Ovary (tissue), 7 donors: ENCODE measurements at regions not wholly inside any gene's neighbourhood (a gene's known extent, or its start where the extent isn't known, plus 50 kb on each side); places are given as distances from the start of the nearest gene placed in this dataset.

Experiments used
- DNase-seq, 5 donors: peaks; one replicate each; pipeline ENCODE4 v3.0.0-alpha.2; 2019 to 2020
- H3K27ac ChIP-seq, 2 donors: fragments of 200-600 bp; one replicate each; pipeline versions ENCODE4 v1.5.1 to v1.8.0; 2019 to 2022
- H3K27me3 ChIP-seq: fragments of 200-600 bp; one replicate; pipeline ENCODE4 v1.8.0; 2022
- H3K36me3 ChIP-seq: fragments of 200-600 bp; sonication (generic); one replicate; pipeline ENCODE4 v1.5.1; 2019
- H3K4me1 ChIP-seq: one replicate; pipeline ENCODE4 v1.8.1; 2013; ENCODE audit warnings: mild to moderate bottlenecking, moderate library complexity; ENCODE audit not compliant: insufficient read depth
- H3K4me3 ChIP-seq: fragments of 200-600 bp; sonication (generic); one replicate; pipeline ENCODE4 v1.5.1; 2017
- H3K9me3 ChIP-seq, 2 donors: fragments of 200-600 bp in 1 of 2; sonication (generic) in 1 of 2; one replicate each; pipeline versions ENCODE4 v1.5.1 to v1.8.1; 2013 to 2019; ENCODE audit warnings: mild to moderate bottlenecking in 1 of 2, moderate library complexity in 1 of 2
- CTCF ChIP-seq, 3 donors: fragments of 450-650 bp in 2 of 3; fragments of 200-600 bp in 1 of 3; IDR thresholded peaks; one replicate each; pipeline versions ENCODE4 v1.5.1 to v1.8.0; 2016 to 2022; ENCODE audit warnings: antibody characterized with exemption in 3 of 3, mild to moderate bottlenecking in 1 of 3
- EP300 ChIP-seq: sonication (generic); formaldehyde crosslinking; IDR thresholded peaks from one replicate; pipeline ENCODE4 v1.6.1; 2017; ENCODE audit warnings: antibody characterized with exemption
- POLR2A ChIP-seq: fragments of 450-650 bp; IDR thresholded peaks from one replicate; pipeline ENCODE4 v1.6.1; 2017; ENCODE audit warnings: antibody characterized with exemption, mild to moderate bottlenecking, moderate library complexity
- WGBS, 3 donors: extraction: QIAGEN DNeasy Blood & Tissue Kit in 1 of 3; methylation state at CpG; one replicate each; pipeline versions ENCODE4 v1.1.5 to v1.1.7; 2013 to 2017; 5-methylcytosine and 5-hydroxymethylcytosine counted together
- intact Hi-C, 4 donors: fragments of 100-400 bp; cut with DNase I; formaldehyde crosslinking; loops; one replicate each; pipeline versions ENCODE4 v1.11.0 to v1.15.1; 2022 to 2023
- donor health status: DM: no; HTN: no; CAD: no; lungs with moderate emphysema.
- donor health status: DM: no; HTN: no; CAD: no.
- donor health status: Bipolar disorder and iron deficiency.
- donor health status: DM: no; HTN: no; CAD: no.
- donor health status: DM: yes; HTN: yes; CAD: no.

GRCh38 chr3:72692990-72693389 lies 155.3 kb downstream of the SHQ1 start:
- no peaks in the 10 kb centered on the region for H3K36me3 ChIP-seq
- no peaks in the 10 kb centered on the region for H3K4me1 ChIP-seq
- no peaks in the 10 kb centered on the region for H3K27me3 ChIP-seq
- WGBS, 3 donors = 86 to 90% (median 87%) methylated on average over 9 of the region's 9 CpGs
- no peak overlapping the region for H3K27ac ChIP-seq
- no peak for DNase-seq
- H3K9me3 ChIP-seq = no peaks in the 10 kb centered on the region
- no peak for TF ChIP-seq EP300
- TF ChIP-seq POLR2A = no peak
- TF ChIP-seq CTCF (IDR thresholded peaks at IDR 0.05) = no peak
- intact Hi-C loops = no loop called here
- H3K4me3 ChIP-seq = no peak overlapping the region

DNA sequence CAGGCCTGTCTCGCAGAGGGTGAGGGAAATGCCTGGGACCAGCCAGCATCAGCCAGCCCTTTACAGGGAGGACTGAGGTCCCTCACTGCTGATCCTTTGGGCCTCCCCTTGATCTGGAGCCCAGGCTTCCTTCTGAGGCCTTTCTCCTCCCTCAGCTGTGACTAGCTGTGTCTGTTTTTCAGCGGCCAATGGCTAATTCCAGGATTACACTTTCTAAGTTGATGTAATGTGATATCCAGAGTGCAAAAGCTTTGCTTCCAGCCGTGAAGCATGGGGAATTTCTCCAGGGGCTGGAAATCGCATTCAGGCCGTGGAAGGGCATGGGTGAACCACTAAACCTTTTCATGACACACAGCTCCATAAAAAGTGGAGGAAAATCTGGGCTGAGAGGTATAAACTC lies 157.6 kb downstream of the SHQ1 start:
- H3K36me3 ChIP-seq = no peaks in the 10 kb centered on the region
- TF ChIP-seq POLR2A (no peak), EP300 (no peak), CTCF (IDR thresholded peaks at IDR 0.05) (no peak)
- WGBS, 3 donors = 84 to 91% (median 90%) methylated on average over 5 of the region's 5 CpGs
- H3K4me3 ChIP-seq = no peak overlapping the region
- no peaks in the 10 kb centered on the region for H3K27me3 ChIP-seq
- H3K4me1 ChIP-seq = no peaks in the 10 kb centered on the region
- H3K27ac ChIP-seq = no peak overlapping the region
- H3K9me3 ChIP-seq = no peaks in the 10 kb centered on the region
- intact Hi-C loops = no loop called here
- DNase-seq = no peak

DNA sequence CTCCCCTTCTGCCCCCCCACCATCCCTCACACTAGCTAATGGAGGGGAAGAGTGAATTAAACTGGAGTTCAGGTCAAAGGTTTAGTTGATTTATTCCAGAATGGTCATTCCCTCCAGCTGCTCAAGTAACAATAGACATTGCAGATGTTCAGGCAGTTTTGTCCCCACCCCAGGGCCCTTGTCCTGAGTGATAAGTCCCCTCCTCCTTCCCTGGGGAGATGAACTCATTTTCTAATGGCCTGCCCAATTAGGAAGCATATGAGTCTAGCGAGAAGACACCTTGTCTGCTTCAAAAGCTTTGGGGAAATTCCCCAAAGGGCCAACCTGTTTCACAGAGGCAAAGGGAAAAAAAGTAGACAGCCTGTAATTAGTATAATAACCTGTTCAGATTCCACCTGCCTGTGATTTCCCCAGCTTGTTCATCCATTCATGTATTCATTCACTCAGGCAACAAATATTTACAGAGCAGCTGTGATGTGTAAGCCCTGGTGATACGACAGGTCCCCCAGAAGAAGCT lies 165.3 kb downstream of the SHQ1 start:
- no peaks in the 10 kb centered on the region for H3K4me1 ChIP-seq
- 68 to 97% (median 90%) methylated on average over 2 of the region's 2 CpGs for WGBS, 3 donors
- H3K36me3 ChIP-seq = no peaks in the 10 kb centered on the region
- H3K4me3 ChIP-seq = no peak overlapping the region
- TF ChIP-seq EP300 = no peak
- TF ChIP-seq POLR2A = no peak
- H3K27ac ChIP-seq = no peak overlapping the region
- DNase-seq = no peak
- H3K27me3 ChIP-seq = no peaks in the 10 kb centered on the region
- no peaks in the 10 kb centered on the region for H3K9me3 ChIP-seq
- intact Hi-C loops = no loop called here

GRCh38 chr3:72681598-72681997 lies 166.6 kb downstream of the SHQ1 start:
- no peaks in the 10 kb centered on the region for H3K9me3 ChIP-seq
- no peaks in the 10 kb centered on the region for H3K27me3 ChIP-seq
- intact Hi-C loops = no loop called here
- TF ChIP-seq EP300 (no peak), CTCF (IDR thresholded peaks at IDR 0.05) (no peak)
- no peak overlapping the region for H3K27ac ChIP-seq
- no peak overlapping the region for H3K4me3 ChIP-seq
- WGBS, 3 donors = 88 to 90% (median 90%) methylated on average over 6 of the region's 6 CpGs
- no peaks in the 10 kb centered on the region for H3K4me1 ChIP-seq
- H3K36me3 ChIP-seq = no peaks in the 10 kb centered on the region
- no peak for DNase-seq

GRCh38 chr3:72680766-72681165 lies 167.5 kb downstream of the SHQ1 start:
- Histone ChIP-seq H3K9me3 (no peaks in the 10 kb centered on the region), H3K4me1 (no peaks in the 10 kb centered on the region), H3K4me3 (no peak overlapping the region), H3K27ac (no peak overlapping the region), H3K27me3 (no peaks in the 10 kb centered on the region), H3K36me3 (no peaks in the 10 kb centered on the region)
- intact Hi-C loops = no loop called here
- DNase-seq = no peak
- WGBS, 3 donors = 77 to 79% (median 78%) methylated on average over 4 of the region's 4 CpGs
- no peak for TF ChIP-seq EP300
- TF ChIP-seq CTCF (IDR thresholded peaks at IDR 0.05) = no peak
- no peak for TF ChIP-seq POLR2A
